ENCODE measurements at regions not wholly inside any gene's neighbourhood (a gene's known extent, or its start where the extent isn't known, plus 50 kb on each side); places are given as distances from the start of the nearest gene placed in this dataset.

- TF ChIP-seq POLR2AphosphoS5 (IDR thresholded peaks at IDR 0.05; ENCODE audit: insufficient read depth in 1 of 2, low read depth in 1 of 2): no peak
- TF ChIP-seq CTCF (IDR thresholded peaks at IDR 0.05): no peak
These were observed 204.9 kb upstream of the JUN start for GRCh38 chr1:58988752-58989151.
